ENCODE measurements at regions not wholly inside any gene's neighbourhood (a gene's known extent, or its start where the extent isn't known, plus 50 kb on each side); places are given as distances from the start of the nearest gene placed in this dataset.

GRCh38 chr4:151874328-151874727 is 113.5 kb upstream of the GATB start:
- Histone ChIP-seq H4K20me1 (ENCODE audit: insufficient read depth) (no peaks in the 10 kb centered on the region), H3K79me2 (ENCODE audit: insufficient read depth, low read length) (no peaks in the 10 kb centered on the region), H3K4me3 (replicated peaks in 1 of 2; ENCODE audit: low read depth in 1 of 2, low read length in 2 of 2) (no peak overlapping the region), H3K27ac (ENCODE audit: low read depth, low read length) (no peak overlapping the region), H2AFZ (ENCODE audit: low read depth, low read length, poor library complexity, severe bottlenecking) (no peak overlapping the region), H3K4me1 (ENCODE audit: control insufficient read depth in 1 of 2, insufficient read depth in 2 of 2, low read length in 2 of 2) (no peaks in the 10 kb centered on the region), H3K27me3 (ENCODE audit: insufficient read depth, low read length) (no peaks in the 10 kb centered on the region), H3K9me3 (ENCODE audit: control insufficient read depth in 1 of 2, insufficient read depth in 1 of 2, low read depth in 1 of 2, low read length in 2 of 2) (no peaks in the 10 kb centered on the region), H3K36me3 (ENCODE audit: control insufficient read depth in 1 of 2, insufficient read depth in 2 of 2, low read length in 2 of 2) (no peaks in the 10 kb centered on the region), H3K9me2 (ENCODE audit: insufficient read depth) (no peaks in the 10 kb centered on the region), H3K9ac (ENCODE audit: low read length) (no peak overlapping the region), H3K4me2 (ENCODE audit: low read length) (no peak overlapping the region)
- DNase-seq (ENCODE audit: low read depth, low spot score), result no peak
- ChIA-PET RAD21 (ENCODE audit: low non-redundant PET in 1 of 2, low total read pairs in 2 of 2, uncharacterized antibody in 2 of 2, unreplicated experiment in 2 of 2) (no interaction called here), CTCF (no interaction called here), POLR2A (no interaction called here)
- BruUV-seq (replicated peaks), result no TSS peak
- no peak for TF ChIP-seq EZH2phosphoT487 (IDR thresholded peaks at IDR 0.05; ENCODE audit: borderline replicate concordance)
- intact Hi-C loops (cut with micrococcal nuclease), result no loop called here
- ATAC-seq, result no peak

DNA sequence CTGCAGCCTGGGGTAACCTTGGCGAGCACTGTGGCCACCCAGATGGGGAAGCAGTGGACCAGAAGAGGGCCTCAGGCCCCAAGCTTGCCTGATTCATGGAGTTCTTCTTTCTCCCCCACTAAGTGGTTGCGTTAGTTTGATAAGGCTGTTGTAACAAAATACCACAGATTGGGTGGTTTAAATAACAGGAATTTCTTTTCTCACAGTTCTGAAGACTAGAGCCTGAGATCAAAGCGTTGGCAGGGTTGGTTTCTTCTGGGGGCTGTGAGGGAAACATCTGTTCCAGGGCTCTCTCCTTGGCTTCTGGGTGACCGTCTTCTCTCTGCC is 105.7 kb upstream of the GATB start:
- no peaks in the 10 kb centered on the region; a peak in 1 of 4 replicates for H3K4me1 ChIP-seq (ENCODE audit: control insufficient read depth in 1 of 2, insufficient read depth in 2 of 2, low read length in 2 of 2)
- no TSS peak for BruUV-seq (replicated peaks)
- H3K27ac ChIP-seq (ENCODE audit: low read depth, low read length), result no peak overlapping the region
- no peaks in the 10 kb centered on the region for H3K36me3 ChIP-seq (ENCODE audit: control insufficient read depth in 1 of 2, insufficient read depth in 2 of 2, low read length in 2 of 2)
- H2AFZ ChIP-seq (ENCODE audit: low read depth, low read length, poor library complexity, severe bottlenecking), result no peak overlapping the region
- ChIA-PET RAD21 (ENCODE audit: low non-redundant PET in 1 of 2, low total read pairs in 2 of 2, uncharacterized antibody in 2 of 2, unreplicated experiment in 2 of 2) (no interaction called here), POLR2A (no interaction called here), CTCF (no interaction called here)
- H3K27me3 ChIP-seq (ENCODE audit: insufficient read depth, low read length), result no peaks in the 10 kb centered on the region; the same call in 1 of the 2 replicates
- H3K79me2 ChIP-seq (ENCODE audit: insufficient read depth, low read length), result no peaks in the 10 kb centered on the region
- no peak overlapping the region for H3K9ac ChIP-seq (ENCODE audit: low read length)
- H3K9me3 ChIP-seq (ENCODE audit: control insufficient read depth in 1 of 2, insufficient read depth in 1 of 2, low read depth in 1 of 2, low read length in 2 of 2), result no peaks in the 10 kb centered on the region
- H3K4me3 ChIP-seq (replicated peaks in 1 of 2; ENCODE audit: low read depth in 1 of 2, low read length in 2 of 2), result no peak overlapping the region
- H4K20me1 ChIP-seq (ENCODE audit: insufficient read depth), result no peaks in the 10 kb centered on the region
- no peaks in the 10 kb centered on the region for H3K9me2 ChIP-seq (ENCODE audit: insufficient read depth)
- H3K4me2 ChIP-seq (ENCODE audit: low read length), result no peak overlapping the region
- TF ChIP-seq REST (IDR thresholded peaks at IDR 0.05; ENCODE audit: low read depth) (no peak), POLR2A (IDR thresholded peaks at IDR 0.05; ENCODE audit: borderline replicate concordance, extremely low read depth, insufficient read depth, insufficient read length) (no peak), SP1 (IDR thresholded peaks at IDR 0.05; ENCODE audit: low read depth) (no peak), EZH2phosphoT487 (IDR thresholded peaks at IDR 0.05; ENCODE audit: borderline replicate concordance) (no peak), TCF7L2 (IDR thresholded peaks at IDR 0.05; ENCODE audit: borderline replicate concordance, extremely low read depth, insufficient read depth, insufficient read length) (no peak), ZNF274 (IDR thresholded peaks at IDR 0.05; ENCODE audit: low read depth, low read length) (no peak), SRF (IDR thresholded peaks at IDR 0.05; ENCODE audit: low read depth) (no peak), EZH2 (IDR thresholded peaks at IDR 0.05) (no peak)
- intact Hi-C loops (cut with micrococcal nuclease), result no loop called here
- ATAC-seq (no peak), DNase-seq (ENCODE audit: low read depth, low spot score) (no peak)
